ENCODE measurements at regions not wholly inside any gene's neighbourhood (a gene's known extent, or its start where the extent isn't known, plus 50 kb on each side); places are given as distances from the start of the nearest gene placed in this dataset.

DNA sequence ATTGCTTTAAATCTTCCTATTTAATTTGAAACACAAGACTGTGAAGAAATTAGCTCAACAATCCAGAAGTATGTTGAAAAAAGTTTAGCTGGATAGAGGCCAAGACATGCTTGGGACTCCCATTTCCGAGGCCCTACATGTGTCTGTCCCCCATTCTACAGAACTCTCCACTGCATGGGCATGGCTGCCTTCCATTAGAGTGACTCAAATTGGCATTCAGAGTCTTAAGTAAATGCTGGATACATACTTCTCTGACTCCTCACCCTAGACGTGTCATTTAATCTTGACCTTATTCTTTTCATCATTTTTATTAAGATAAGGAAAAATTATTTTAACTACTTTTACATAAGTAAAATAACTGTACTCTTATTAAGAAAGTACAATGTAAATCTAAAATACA lies 530.4 kb upstream of the CDH9 start:
- 0 to 100% (median 25%) methylated on average over 1 to 2 of the region's 2 CpGs; no CpG with 5 or more reads in 3 of the 10 experiments for WGBS, 10 experiments
- in situ Hi-C loops (cut with MboI; ENCODE audit: low pct_unique_long_range_greater_than_20kb in 2 of 9, low sequenced_read_pairs in 9 of 9, unreplicated experiment in 9 of 9), result no loop called here
- H3K27ac ChIP-seq, result no peak overlapping the region
- no peaks in the 10 kb centered on the region for H3K4me1 ChIP-seq (replicated peaks in 1 of 2)
- H3K4me3 ChIP-seq, result no peak overlapping the region
- no peak for ATAC-seq (replicated peaks in 6 of 8)

GRCh38 chr5:27561408-27561807 lies 523.0 kb upstream of the CDH9 start:
- no peak overlapping the region for H3K27ac ChIP-seq
- in situ Hi-C loops (cut with MboI; ENCODE audit: low pct_unique_long_range_greater_than_20kb in 2 of 9, low sequenced_read_pairs in 9 of 9, unreplicated experiment in 9 of 9), result no loop called here
- WGBS, 10 experiments, result 57 to 100% (median 86%) methylated on average over 1 to 16 of the region's 16 CpGs
- H3K4me3 ChIP-seq, result no peak overlapping the region
- no peak for ATAC-seq (replicated peaks in 6 of 8)
- no peaks in the 10 kb centered on the region for H3K4me1 ChIP-seq (replicated peaks in 1 of 2)

DNA sequence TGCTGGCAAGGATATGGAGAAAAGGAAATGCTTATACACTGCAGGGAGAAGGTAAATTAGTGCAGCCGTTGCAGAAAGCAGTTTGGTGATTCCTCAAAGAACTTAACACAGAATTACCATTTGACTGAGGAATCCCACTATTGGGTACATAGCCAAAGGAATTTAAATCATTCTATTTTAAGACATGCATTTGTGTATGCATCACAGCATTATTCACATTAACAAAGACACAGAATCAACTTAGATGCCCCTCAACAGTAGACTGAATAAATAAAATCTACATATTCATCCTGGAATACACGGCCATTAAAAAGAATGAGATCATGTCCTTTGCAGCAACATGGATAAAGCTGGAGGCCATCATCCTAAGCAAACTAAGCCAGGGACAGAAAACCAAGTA lies 510.1 kb upstream of the CDH9 start:
- peak; percentile 19 to 98 (median 79) for ATAC-seq (replicated peaks in 6 of 8)
- in situ Hi-C loops (cut with MboI; ENCODE audit: low pct_unique_long_range_greater_than_20kb in 2 of 9, low sequenced_read_pairs in 9 of 9, unreplicated experiment in 9 of 9), result no loop called here
- Histone ChIP-seq H3K4me1 (replicated peaks in 1 of 2) (peaks cover 0 to 5% of the 10 kb centered on the region in 2 donors), H3K27ac (no peak overlapping the region), H3K4me3 (no peak overlapping the region)
- WGBS, 10 experiments, result 0 to 33% (median 10%) methylated on average over 1 to 2 of the region's 2 CpGs; no CpG with 5 or more reads in 3 of the 10 experiments

DNA sequence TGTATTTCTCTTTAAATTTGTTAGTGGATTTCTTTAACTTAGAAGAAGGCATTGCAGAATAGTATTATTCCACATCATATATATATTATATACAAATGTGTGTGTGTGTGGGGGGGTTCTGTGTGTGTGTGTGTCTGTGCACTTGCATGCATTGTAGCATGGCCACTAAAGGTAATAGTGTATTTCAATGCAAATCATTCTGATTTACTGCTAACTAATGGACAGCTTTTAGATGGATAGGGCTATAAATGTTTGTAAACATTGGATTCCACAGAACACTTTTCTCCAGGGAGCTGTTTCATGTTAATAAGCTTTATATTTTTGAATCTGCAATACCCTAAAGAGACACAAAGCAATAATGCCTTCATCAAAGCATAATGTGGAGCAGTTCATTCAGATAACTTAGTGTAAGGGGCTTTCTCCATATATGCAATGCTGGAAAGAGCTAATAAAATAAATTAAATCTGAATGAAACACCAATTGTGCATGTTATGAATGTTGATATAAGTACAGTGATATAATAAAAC lies 496.7 kb upstream of the CDH9 start:
- peak in 5 of 8 experiments; percentile 63 to 94 (median 74) for ATAC-seq (replicated peaks in 6 of 8)
- Histone ChIP-seq H3K27ac (no peak overlapping the region), H3K4me1 (replicated peaks in 1 of 2) (peaks cover 0 to 4% of the 10 kb centered on the region in 2 donors), H3K4me3 (no peak overlapping the region)
- in situ Hi-C loops (cut with MboI; ENCODE audit: low pct_unique_long_range_greater_than_20kb in 2 of 9, low sequenced_read_pairs in 9 of 9, unreplicated experiment in 9 of 9), result no loop called here

DNA sequence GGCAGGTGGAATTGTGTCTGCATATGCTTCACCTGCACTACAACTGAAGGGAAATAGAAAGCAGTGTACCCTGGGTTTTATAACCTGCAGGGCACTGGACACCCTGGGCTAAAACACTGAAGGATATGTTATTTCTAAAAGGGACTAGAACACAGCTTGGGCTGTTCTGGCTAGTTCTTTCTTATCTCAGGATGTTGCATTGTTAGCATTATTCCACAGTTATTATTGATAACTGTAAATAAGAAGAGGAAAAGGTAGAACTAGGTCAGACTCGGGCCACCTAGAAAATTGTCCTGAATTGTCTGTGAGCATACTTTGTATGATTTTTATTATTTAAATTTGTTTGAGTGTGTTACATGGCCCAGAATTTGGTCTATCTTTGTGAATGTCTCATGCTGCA lies 493.9 kb upstream of the CDH9 start:
- 0 to 100% (median 45%) methylated on average over 1 of the region's 1 CpG; no CpG with 5 or more reads in 2 of the 10 experiments for WGBS, 10 experiments
- Histone ChIP-seq H3K27ac (no peak overlapping the region), H3K4me3 (no peak overlapping the region), H3K4me1 (replicated peaks in 1 of 2) (peaks cover 0 to 4% of the 10 kb centered on the region in 2 donors)
- in situ Hi-C loops (cut with MboI; ENCODE audit: low pct_unique_long_range_greater_than_20kb in 2 of 9, low sequenced_read_pairs in 9 of 9, unreplicated experiment in 9 of 9), result no loop called here
- no peak for ATAC-seq (replicated peaks in 6 of 8)

- H3K27ac ChIP-seq, result no peak overlapping the region
- no peak for ATAC-seq (replicated peaks in 6 of 8)
- no peak overlapping the region for H3K4me3 ChIP-seq
- H3K4me1 ChIP-seq (replicated peaks in 1 of 2), result no peaks in the 10 kb centered on the region
- in situ Hi-C loops (cut with MboI; ENCODE audit: low pct_unique_long_range_greater_than_20kb in 2 of 9, low sequenced_read_pairs in 9 of 9, unreplicated experiment in 9 of 9), result no loop called here
Measured at GRCh38 chr5:27524515-27524914, 486.1 kb upstream of the CDH9 start.

- Histone ChIP-seq H3K4me3 (no peak overlapping the region), H3K4me1 (replicated peaks in 1 of 2) (no peaks in the 10 kb centered on the region), H3K27ac (no peak overlapping the region)
- in situ Hi-C loops (cut with MboI; ENCODE audit: low pct_unique_long_range_greater_than_20kb in 2 of 9, low sequenced_read_pairs in 9 of 9, unreplicated experiment in 9 of 9), result no loop called here
- ATAC-seq (replicated peaks in 6 of 8), result peak in 2 of 8 experiments; percentile 17 to 45
- WGBS, 10 experiments, result 0 to 100% (median 91%) methylated on average over 1 to 9 of the region's 21 CpGs; no CpG with 5 or more reads in 2 of the 10 experiments
Measured at GRCh38 chr5:27523629-27524028, 485.2 kb upstream of the CDH9 start.

- in situ Hi-C loops (cut with MboI; ENCODE audit: low pct_unique_long_range_greater_than_20kb in 2 of 9, low sequenced_read_pairs in 9 of 9, unreplicated experiment in 9 of 9), result no loop called here
- no peak for ATAC-seq (replicated peaks in 6 of 8)
- 45 to 100% (median 97%) methylated on average over 1 to 2 of the region's 2 CpGs; no CpG with 5 or more reads in 6 of the 10 experiments for WGBS, 10 experiments
Measured at GRCh38 chr5:27516437-27516836, 478.1 kb upstream of the CDH9 start.

GRCh38 chr5:27511061-27511460 lies 472.7 kb upstream of the CDH9 start:
- Histone ChIP-seq H3K4me3 (no peak overlapping the region), H3K27ac (no peak overlapping the region), H3K4me1 (replicated peaks in 1 of 2) (no peaks in the 10 kb centered on the region)
- ATAC-seq (replicated peaks in 6 of 8), result peak in 1 of 8 experiments; percentile 20
- in situ Hi-C loops (cut with MboI; ENCODE audit: low pct_unique_long_range_greater_than_20kb in 2 of 9, low sequenced_read_pairs in 9 of 9, unreplicated experiment in 9 of 9), result no loop called here
- WGBS, 10 experiments, result 10 to 71% (median 35%) methylated on average over 1 to 3 of the region's 3 CpGs; no CpG with 5 or more reads in 1 of the 10 experiments

More at GRCh38 chr5:27516437-27516836, 478.1 kb upstream of the CDH9 start:
- no peak overlapping the region for H3K27ac ChIP-seq
- H3K4me3 ChIP-seq, result no peak overlapping the region
- no peaks in the 10 kb centered on the region for H3K4me1 ChIP-seq (replicated peaks in 1 of 2)

- in situ Hi-C loops (cut with MboI; ENCODE audit: low pct_unique_long_range_greater_than_20kb in 2 of 9, low sequenced_read_pairs in 9 of 9, unreplicated experiment in 9 of 9), result no loop called here
- Histone ChIP-seq H3K4me1 (replicated peaks in 1 of 2) (no peaks in the 10 kb centered on the region), H3K27ac (no peak overlapping the region), H3K4me3 (no peak overlapping the region)
- WGBS, 10 experiments, result 38 to 100% (median 81%) methylated on average over 2 to 3 of the region's 3 CpGs; no CpG with 5 or more reads in 4 of the 10 experiments
- ATAC-seq (replicated peaks in 6 of 8), result no peak
Measured at GRCh38 chr5:27503813-27504212, 465.4 kb upstream of the CDH9 start.

DNA sequence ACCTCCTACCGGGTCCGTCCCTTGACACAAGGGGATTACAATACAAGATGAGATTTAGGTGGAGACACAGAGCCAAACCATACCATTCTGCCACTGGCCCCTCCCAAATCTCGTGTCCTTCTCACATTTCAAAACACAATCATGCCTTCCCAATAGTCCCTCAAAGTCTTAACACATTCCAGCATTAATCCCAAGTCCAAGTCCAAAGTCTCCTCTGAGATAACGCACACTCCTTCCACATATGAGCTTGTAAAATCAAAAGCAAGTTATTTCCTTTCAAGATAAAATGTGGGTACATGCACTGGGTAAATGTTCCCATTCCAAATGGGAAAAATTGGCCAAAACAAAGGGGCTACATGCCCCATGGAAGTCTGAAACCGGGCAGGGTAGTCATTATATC lies 463.9 kb upstream of the CDH9 start:
- WGBS, 10 experiments, result 35 to 93% (median 75%) methylated on average over 1 to 5 of the region's 5 CpGs; no CpG with 5 or more reads in 3 of the 10 experiments
- H3K27ac ChIP-seq, result no peak overlapping the region
- H3K4me3 ChIP-seq, result no peak overlapping the region
- in situ Hi-C loops (cut with MboI; ENCODE audit: low pct_unique_long_range_greater_than_20kb in 2 of 9, low sequenced_read_pairs in 9 of 9, unreplicated experiment in 9 of 9), result no loop called here
- no peaks in the 10 kb centered on the region for H3K4me1 ChIP-seq (replicated peaks in 1 of 2)
- ATAC-seq (replicated peaks in 6 of 8), result peak in 1 of 8 experiments; percentile 23

- no peak for ATAC-seq (replicated peaks in 6 of 8)
- H3K4me1 ChIP-seq (replicated peaks in 1 of 2), result no peaks in the 10 kb centered on the region
- in situ Hi-C loops (cut with MboI; ENCODE audit: low pct_unique_long_range_greater_than_20kb in 2 of 9, low sequenced_read_pairs in 9 of 9, unreplicated experiment in 9 of 9), result no loop called here
- no peak overlapping the region for H3K27ac ChIP-seq
- WGBS, 10 experiments, result 23 to 100% (median 88%) methylated on average over 2 of the region's 2 CpGs
- H3K4me3 ChIP-seq, result no peak overlapping the region
Measured at GRCh38 chr5:27497491-27497890, 459.1 kb upstream of the CDH9 start.

GRCh38 chr5:27494887-27495286 lies 456.5 kb upstream of the CDH9 start:
- 13 to 100% (median 80%) methylated on average over 1 to 2 of the region's 2 CpGs; no CpG with 5 or more reads in 1 of the 10 experiments for WGBS, 10 experiments
- in situ Hi-C loops (cut with MboI; ENCODE audit: low pct_unique_long_range_greater_than_20kb in 2 of 9, low sequenced_read_pairs in 9 of 9, unreplicated experiment in 9 of 9), result no loop called here
- peak in 2 of 8 experiments; percentile 20 to 31 for ATAC-seq (replicated peaks in 6 of 8)

GRCh38 chr5:27491746-27492439 lies 453.5 kb upstream of the CDH9 start:
- no peak overlapping the region for H3K4me3 ChIP-seq
- WGBS, 10 experiments, result 62 to 100% (median 90%) methylated on average over 2 to 3 of the region's 3 CpGs; no CpG with 5 or more reads in 4 of the 10 experiments
- no peaks in the 10 kb centered on the region for H3K4me1 ChIP-seq (replicated peaks in 1 of 2)
- H3K27ac ChIP-seq, result no peak overlapping the region
- in situ Hi-C loops (cut with MboI; ENCODE audit: low pct_unique_long_range_greater_than_20kb in 2 of 9, low sequenced_read_pairs in 9 of 9, unreplicated experiment in 9 of 9), result no loop called here
- ATAC-seq (replicated peaks in 6 of 8), result no peak

More at GRCh38 chr5:27494887-27495286, 456.5 kb upstream of the CDH9 start:
- H3K27ac ChIP-seq, result no peak overlapping the region
- H3K4me3 ChIP-seq, result no peak overlapping the region
- H3K4me1 ChIP-seq (replicated peaks in 1 of 2), result no peaks in the 10 kb centered on the region
